Muscle of back (tissue), 3 donors: ENCODE measurements at regions not wholly inside any gene's neighbourhood (a gene's known extent, or its start where the extent isn't known, plus 50 kb on each side); places are given as distances from the start of the nearest gene placed in this dataset.
"Not testable (repeated sequence)": the region's sequence is repeated elsewhere in the genome, so short reads cannot be mapped to it uniquely, and the experiment has no call there.

Experiments
- DNase-seq, 3 donors: peaks; one replicate each; pipeline versions ENCODE4 v3.0.0 to v3.0.0-alpha.2; 2013

DNA sequence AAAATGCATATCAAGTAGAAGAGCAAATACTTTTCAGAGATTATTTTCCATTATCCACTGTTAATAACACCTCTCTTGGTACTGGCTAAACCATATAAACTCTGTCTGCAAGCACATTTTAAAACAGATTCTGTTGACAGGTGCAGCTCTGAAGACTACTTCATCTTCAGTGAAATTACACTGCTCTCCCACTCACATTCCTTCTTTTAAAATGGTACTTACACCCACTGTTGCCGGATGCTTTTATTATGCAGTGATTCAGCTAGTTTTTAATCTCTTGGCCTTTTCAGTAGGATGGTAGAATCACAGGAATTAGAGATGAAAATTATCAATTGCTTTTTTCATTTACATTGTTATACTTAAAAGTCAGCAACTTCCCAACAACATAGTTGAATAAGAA is 381.6 kb downstream of the GASK1B start:
- DNase-seq: no peak

DNA sequence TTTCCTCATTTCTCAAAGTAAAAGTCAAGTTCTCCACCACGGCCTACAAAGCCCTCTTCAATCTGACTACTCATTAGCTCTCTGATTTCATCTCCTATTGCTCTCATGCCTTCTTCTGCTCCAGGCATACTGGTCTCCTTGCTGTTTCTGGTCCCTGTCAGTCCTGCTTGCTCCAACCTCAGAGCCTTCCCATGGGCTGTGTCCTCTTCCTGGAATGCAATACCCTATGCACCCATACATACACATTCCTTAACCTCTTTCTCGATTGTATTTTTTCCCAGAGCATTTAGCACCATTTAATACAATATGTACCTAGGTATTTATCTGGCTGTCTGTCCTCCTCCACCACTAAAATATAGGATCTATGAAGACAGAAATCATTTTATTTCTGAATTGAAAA is 385.2 kb downstream of the GASK1B start:
- no peak for DNase-seq

DNA sequence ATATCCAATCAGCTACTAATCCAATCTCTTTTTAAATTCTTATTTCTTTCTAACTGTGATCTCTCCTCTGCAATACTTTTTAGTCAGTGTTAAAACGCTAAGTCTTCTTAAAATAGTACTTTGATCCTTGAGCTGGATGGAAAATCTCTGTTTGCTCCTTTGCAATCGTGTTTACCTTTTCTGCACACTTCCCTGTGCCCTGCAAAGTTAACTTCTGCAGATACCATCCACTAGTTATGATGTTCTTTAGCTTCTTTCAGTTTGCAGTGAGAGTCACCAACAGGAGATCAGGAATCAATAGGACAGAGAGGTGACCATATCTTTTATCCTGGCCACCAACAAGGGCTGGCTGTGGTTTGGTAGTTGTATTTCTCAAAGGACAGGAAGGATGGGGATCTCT is 391.5 kb downstream of the GASK1B start:
- no peak for DNase-seq

DNA sequence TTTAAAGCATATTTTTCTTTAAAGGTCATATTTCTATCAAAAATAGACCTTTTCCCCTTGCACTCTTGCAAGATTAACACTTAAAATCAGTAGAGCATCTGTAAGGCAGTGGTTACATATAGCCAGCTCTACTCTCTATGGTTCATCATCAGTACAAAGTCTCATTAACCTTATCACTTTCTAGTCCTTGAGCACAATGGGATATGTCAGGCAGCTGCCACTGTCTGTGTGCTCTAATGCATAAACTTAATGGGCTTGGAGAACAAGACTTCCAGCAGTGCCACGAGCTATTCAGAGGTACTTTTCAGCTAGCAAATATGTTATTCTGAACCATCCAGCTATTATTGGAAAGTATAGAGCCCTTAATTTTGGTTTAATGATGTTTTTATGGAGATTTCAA is 393.7 kb downstream of the GASK1B start:
- DNase-seq: no peak

DNA sequence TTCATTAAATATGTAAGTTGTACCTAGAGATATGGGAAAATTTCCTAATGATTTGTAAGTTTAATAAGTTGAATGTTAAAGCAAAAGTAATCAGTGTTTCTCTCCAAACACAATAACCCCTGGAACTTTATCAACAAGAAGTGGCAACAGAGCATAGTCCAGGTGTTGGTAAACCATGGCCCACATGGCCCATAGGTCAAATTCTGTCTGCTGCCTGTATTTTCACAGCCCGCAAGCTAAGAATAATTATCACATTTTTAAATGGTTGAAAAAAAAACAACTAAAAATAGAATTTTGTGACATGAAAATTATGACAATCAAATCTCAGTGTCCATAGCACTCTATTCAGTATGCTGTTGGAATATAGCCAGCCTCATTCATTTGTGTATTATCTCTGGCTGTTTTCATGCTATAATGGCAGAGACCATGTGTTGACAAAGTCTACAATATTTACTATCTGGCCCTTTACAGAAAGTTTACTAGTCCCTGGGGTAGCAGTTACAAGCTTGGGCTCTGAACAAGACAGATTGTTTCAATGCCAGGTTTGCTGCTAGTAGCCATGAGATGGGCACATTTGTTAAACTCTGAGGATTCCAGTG is 395.8 kb downstream of the GASK1B start:
- DNase-seq: no peak

DNA sequence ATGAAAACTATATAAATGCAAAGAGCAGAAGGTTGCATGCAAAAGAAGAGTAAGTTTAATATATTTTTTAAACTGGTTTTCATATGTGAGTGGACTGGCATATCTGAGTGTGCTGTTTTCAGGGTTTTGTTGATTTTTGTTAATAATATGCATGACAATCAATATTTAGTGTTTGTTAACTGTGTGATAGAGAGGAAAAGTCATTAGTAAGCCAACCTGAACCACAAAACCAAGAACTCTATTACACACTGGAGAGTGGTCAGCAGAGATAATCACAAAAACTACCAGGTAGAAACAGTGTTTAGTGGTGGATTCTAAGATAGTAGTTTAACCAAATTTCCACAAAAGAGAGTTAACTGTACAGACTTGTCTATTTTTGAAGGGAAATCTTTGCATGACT is 396.9 kb downstream of the GASK1B start:
- no peak for DNase-seq

DNA sequence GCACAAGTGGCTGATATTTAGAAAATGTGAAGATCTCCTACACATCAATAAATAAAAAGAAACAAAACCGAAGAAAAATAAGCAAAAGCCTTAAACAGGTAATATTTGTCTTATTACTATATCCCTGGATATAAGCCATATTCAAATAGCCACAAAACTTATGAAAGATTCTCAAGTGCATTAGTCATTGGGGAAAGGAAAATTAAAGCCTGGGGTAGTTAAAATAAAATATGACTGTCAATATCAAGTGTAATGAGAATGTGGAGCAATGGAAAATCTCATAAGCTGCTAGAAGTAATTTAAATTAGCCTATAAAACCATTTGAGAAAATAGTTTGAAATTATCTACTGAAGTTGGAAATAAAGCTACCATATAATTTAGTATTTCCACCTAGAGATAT is 399.9 kb downstream of the GASK1B start:
- DNase-seq: no peak

DNA sequence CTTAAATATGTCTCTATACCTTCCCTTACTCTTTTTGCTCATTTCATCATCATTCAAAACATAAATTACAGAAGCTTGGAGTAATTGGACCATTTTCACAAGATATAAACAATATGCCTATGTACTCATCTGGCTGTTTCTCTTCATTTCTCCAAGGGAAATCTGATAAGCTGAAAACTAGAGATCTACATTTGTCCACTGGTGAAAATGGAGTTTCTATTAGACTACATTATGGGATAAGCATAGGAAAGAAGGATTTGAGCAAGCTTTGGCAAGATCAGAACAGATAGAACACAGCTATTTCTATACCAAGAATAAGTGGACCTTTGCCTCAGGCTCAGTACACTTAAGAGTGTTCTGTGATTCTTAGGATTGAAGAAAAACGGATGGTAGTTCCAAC is 404.4 kb downstream of the GASK1B start:
- DNase-seq: no peak

DNA sequence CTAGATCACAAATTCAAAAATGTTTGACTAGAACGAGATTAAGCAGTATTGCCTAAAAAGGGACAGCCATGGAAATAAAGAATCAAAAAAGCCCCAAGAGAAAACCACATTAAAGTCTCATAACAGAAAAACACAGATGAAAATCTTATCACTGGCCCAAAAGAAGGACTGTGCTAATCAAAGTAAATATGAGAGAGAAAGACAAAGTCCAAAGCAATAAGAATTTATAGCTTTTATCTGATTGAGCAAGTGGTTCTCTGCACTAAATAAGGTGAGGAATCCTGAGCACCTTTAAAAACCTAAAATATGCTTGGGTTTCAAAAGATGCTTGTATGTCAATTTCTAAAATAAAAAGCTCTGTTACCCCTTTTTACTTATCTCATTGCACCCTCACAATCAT is 409.3 kb downstream of the GASK1B start:
- DNase-seq: no peak

DNA sequence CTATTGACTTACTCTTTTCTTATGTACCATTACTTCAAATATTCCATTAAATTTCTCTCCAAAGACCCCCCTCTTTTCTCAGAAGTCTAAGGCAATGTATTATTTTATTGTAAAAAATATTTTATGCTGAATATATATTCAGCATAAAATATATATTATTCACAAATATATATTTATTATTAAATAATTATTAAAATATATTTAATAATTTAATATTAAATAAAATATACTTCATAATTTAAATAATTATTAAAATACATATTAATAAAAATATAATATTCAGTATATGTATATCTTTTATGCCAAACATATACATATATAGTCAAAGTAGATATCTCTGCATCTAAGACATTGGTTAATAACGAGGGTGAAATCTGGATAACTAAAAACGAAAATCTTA is 418.4 kb downstream of the GASK1B start:
- no peak for DNase-seq

DNA sequence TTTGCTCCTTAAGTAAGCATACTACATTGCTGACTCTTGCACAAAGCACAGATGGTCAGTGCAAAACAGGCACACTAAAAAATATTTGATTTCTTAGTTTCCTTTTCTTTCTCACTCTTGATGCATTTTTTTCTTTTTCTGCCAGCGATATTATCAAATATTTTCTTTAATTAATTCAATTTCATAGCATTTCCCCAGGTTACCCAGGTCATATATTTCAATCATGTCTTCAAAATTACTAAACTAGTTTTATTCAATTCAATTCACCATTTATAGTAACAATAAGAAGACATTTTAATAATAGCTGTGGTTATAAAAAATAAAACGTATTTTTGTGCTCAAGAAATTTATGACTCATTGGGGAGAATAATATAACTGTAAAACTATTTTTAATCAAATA is 421.2 kb downstream of the GASK1B start:
- no peak for DNase-seq

DNA sequence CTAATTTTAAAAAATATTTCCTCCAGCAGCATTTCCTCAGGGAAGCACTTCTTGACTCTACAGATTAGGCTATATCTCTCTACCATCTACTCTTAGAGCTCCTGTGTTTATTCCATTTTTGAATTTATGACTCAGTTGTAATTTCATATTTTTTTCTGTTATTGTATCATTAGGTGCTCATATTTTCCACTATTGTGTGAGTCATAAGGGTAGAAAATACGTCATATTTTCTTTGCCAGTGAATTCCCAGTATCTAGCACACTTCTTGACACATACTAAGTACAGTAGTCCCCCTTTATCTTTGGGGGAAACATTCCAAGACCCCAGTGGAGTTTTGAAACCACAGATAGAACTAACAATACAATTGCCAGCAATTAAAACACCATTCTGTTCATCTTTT is 431.2 kb downstream of the GASK1B start:
- no peak for DNase-seq

DNA sequence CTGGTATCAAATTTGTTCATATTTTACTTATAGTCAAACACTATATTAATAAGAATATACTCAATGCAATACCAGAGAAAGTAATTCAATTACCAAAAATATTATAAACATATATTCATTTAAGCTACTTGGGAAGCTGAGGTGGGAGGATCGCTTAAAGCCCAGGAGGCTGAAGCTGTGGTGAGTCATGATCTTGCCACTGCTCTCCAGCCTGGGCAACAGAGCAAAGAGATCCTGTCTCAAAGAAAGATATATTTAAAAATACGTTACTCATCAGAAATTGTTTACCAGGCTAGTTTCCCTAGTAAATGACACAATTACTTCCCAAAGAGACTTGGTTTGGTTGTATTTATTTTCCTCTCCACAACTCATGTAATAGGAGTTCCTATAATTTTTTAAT is 433.6 kb downstream of the GASK1B start:
- no peak for DNase-seq

DNA sequence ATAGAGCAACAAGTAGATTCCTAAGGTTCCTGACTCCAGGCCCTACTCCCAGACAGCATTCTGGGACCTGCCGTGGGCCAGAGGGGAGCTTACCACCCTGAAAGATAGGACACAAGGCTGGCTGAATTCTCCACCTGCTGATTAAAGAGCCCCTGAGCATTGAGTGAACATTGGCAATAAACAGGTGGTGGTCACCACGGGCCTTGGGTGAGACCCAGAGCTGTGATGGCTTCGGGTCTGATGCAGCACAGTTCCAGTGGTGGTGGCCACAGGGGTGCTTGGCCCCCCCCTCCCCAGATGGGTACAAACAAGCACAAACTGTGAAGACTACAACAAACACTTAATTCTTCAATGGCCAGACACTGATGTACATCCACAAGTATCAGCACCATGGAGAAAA is 444.6 kb downstream of the GASK1B start:
- no peak for DNase-seq

DNA sequence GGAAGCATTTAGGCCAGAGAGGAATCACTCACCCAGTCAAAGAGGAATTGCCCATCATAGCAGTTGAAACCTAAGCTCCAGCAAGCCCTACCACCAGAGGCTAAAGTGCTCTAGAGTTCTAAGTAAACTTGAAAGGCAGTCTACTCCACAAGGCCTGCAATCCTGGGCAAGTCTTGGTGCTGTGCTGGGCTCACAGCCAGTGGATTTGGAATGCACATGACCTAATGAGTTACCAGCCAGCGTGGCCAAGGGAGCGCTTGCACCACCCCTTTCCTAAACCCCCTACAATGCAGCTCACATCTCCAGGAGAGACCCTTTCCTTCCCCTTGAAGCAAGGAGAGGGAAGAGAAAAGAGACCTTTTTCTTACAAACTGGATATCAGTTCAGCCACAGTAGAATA is 445.7 kb downstream of the GASK1B start:
- DNase-seq: no peak

DNA sequence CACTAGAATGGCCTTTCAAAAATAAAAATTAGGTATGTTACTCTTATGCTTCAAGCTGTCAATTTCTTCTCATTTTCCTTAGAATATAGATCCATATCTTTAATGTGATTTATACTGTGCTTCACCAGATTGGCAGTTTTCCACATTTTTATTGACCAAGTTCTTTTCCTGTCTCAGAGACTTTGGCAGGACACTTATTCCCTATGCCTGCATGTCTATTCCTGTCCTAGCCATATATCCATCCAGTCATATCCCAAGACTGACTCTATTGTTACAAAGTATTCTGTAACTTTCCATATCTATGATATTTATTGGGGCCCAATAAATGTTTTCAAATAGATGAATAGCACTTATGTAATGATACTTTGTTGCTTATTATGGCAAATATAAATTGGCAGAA is 450.7 kb downstream of the GASK1B start:
- DNase-seq: no peak

DNA sequence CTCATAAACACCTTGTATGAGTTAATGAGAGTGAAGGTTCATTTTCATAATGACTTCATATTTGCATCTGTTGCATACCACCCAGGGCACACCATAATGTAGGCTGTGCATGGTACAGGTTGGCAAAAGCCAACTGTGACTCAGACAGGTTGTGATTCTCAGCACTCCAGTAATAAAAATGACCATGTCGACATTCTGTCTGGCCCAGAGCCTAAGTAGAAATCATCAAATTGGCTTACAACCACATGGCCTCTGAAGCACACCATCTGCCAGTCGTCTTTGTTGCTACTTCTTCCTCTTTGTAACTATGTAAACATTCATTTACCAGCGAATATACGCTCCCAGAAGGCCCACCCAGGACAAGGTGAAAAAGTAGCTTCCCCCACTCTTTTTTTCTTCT is 459.5 kb downstream of the GASK1B start:
- no peak for DNase-seq

DNA sequence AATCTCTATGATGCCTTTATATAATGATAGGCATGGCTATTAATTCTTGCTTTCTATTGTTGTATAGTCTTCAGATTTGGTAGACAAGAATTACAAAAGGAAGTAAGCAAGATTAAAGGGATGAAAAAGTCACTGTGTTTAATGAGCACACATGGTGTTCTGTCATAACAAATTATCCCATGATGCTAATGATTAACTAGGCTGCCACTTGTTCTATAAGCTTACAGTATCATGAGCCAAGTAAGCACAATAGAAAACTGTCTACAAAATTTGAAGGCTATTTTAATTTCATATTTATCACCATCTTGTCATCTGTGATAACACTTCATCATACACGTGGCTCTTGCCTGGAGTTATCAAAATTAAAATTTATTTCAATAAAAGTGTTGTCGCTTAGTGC is 466.7 kb downstream of the GASK1B start:
- no peak for DNase-seq

DNA sequence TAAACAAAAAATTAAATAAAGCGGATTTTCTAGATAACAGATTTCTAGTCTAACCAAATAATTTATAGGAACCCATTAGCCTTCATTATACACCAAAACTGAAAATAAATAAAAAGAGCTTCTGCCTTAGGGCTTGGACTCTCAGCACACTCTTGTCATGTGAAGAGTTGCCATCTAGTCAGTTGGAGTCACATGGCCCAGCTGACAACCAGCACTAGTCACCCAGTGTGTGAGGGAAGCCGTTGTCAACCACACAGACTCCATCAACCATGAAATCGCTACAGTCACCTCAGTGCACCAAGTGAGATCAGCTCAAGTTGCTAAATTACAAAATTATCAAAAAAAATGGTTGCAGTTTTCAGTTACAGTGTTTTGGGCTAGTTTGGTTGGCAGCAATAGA is 470.0 kb downstream of the GASK1B start:
- no peak for DNase-seq

DNA sequence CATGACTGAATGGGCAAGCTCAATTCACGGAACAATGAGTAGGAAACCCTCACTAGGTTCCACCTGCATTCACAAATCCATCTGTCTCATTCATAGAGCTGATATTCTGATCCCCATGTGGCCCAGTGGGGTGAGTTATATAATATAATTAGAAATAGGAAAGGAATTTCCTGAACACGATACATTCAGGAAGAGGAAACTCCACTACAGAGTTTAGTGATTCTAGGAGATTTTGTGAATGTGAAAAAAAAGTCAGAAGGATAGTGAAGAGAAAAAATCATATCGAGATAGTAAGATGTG is 471.2 kb downstream of the GASK1B start:
- DNase-seq: peak in 1 of 3 donors; percentile 23

DNA sequence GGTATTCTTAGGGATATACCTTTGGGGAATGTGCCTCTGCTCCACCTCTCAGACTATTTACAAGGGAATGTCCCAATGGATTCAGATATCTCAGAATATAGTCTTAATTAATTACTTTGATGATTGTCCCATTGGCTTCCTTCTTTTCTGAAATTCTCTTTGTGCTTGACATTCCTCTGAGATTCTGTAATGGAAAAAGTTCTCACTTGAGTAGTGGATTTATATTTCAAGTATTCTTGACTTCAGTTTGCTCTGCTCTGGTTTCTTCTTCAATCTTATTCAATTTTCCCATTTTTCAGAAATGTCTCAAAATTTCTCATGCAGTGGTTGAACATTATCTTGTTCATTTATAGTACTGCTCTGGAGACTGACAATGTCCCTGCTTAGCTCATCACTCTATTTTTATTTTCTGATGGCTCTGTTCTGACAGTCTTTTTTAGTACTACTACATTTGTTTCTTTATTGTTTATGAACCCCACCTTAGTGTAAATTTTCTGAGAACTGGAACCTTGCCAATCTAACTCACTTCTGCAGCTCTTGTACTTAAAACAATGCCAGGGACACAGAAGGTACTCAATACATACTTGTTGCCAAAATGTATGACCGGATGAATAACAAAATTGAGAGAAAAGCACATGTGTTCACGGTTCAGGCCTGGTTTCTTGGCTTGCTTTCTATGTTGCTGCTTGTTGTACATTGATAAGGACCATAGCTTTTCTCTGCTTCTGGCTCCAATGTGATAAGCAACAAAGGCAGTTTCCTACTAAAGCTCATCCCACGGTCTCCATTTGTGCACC is 471.7 kb downstream of the GASK1B start:
- peak in 1 of 3 donors; percentile 19 for DNase-seq

DNA sequence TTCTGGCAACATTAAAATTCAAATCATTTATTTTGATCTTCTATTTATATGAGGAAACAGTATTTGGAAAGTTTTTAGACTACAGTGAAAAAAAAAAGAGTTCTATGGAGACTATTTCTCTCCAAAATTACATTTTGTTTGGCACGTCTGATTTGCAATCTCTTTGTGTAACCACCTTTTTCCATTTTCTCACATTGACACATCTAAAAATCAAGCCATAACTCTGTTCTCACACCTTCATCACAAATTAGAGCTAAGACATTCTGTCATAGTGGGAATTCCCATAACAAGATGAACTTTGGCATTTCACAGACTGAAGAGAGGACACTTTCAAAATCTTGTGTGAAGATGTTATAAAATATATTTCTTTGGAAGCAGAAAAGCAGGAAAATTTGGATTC is 468.9 kb downstream of the GRIA2 start:
- no peak for DNase-seq

DNA sequence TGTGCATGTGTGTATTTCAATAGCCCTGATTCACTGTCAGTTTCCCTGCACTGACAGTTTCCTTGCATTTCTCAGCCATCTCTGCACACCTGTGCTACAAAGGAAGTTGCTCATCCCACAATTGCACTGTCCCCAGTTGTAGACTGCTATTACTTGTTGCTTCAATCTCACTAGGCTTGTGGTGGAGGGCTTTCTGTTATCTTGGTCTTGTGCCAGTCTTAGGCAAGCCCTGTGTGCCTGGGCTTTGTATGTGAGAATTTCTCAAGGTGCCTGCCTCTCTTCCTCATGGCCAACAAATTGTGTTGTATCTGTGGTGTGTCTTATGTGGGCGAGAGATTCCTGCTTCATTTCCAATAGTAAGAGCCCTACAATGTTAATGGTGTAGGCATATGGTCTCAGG is 467.4 kb downstream of the GRIA2 start:
- no peak for DNase-seq

DNA sequence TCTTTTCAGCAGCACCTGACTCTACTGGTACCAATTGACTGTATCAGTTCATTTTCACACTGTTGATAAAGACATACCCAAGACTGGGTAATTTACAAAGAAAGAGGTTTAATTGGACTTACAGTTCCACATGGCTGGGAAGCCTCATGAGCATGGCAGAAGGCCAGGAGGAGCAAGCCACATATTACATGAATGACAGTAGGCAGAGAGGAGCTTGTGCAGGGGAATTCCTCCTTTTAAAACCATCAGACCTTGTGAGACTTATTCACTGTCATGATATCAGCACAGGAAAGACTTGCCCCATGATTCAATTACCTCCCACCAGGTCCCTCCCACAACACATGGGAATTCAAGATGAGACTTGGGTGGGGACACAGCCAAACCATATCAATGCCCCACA is 458.8 kb downstream of the GRIA2 start:
- DNase-seq: not testable (repeated sequence)
